ENCODE measurements at regions not wholly inside any gene's neighbourhood (a gene's known extent, or its start where the extent isn't known, plus 50 kb on each side); places are given as distances from the start of the nearest gene placed in this dataset.

DNA sequence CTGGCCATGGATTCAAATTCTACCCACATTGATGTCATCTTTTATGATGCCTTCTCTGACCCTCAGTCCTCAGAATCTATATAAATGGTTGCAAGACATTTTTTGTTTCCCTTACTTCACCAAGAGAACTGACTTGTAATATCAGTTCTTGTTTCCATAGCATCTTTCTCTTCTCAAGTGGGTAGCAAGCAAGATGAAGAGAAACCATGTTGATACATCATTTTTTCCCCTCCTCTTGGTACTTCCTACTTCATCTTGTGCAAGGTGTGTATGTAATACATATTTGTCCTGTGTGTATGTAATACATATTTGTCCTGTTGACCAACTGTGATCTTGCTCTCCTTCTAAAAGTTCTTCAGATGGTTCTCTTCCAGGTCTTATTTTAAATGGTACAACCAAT is 348.6 kb downstream of the PTEN start:
- TF ChIP-seq YY1 (IDR thresholded peaks at IDR 0.05; ENCODE audit: low read depth) (no peak), TAF1 (IDR thresholded peaks at IDR 0.05; ENCODE audit: low read depth) (no peak), FOXM1 (IDR thresholded peaks at IDR 0.05; ENCODE audit: borderline replicate concordance, low read depth) (no peak), TEAD4 (IDR thresholded peaks at IDR 0.05) (no peak), CEBPB (IDR thresholded peaks at IDR 0.05) (no peak), EP300 (IDR thresholded peaks at IDR 0.05; ENCODE audit: borderline replicate concordance) (no peak), EGR1 (IDR thresholded peaks at IDR 0.05) (no peak), RAD21 (IDR thresholded peaks at IDR 0.05; ENCODE audit: low read depth) (no peak), NFIC (IDR thresholded peaks at IDR 0.05) (no peak)
- TF ChIP-seq, protein P1, sequence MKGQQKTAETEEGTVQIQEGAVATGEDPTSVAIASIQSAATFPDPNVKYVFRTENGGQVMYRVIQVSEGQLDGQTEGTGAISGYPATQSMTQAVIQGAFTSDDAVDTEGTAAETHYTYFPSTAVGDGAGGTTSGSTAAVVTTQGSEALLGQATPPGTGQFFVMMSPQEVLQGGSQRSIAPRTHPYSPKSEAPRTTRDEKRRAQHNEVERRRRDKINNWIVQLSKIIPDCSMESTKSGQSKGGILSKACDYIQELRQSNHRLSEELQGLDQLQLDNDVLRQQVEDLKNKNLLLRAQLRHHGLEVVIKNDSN (IDR thresholded peaks at IDR 0.05): no peak
- TF ChIP-seq, protein P2, sequence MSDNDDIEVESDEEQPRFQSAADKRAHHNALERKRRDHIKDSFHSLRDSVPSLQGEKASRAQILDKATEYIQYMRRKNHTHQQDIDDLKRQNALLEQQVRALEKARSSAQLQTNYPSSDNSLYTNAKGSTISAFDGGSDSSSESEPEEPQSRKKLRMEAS (IDR thresholded peaks at IDR 0.05): no peak

DNA sequence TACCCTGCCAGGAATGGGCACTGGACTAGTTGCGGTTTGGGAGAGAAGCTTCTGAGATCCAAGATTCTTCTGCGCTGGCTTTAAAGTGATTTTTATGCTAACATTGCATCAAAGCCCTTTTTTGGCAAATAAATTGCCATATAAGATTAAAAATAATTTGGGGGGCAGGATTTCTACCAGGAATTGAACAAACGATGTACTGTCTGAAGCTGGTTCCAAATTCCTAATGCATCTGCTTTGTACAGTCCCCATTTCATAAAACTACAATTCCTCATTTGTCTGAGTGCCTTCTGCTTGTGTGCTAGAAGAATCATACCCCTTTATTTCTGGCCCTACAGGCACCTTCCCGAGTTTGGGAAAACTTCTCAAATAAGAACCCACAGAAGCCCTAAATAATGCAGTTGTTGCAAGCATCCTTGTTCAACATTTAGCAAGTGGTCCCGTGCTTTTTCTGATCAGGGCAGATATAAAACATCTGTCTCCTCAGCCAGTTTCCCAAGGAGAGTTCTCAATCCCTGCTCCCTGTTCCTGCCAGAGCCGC is 349.7 kb downstream of the PTEN start:
- TF ChIP-seq NFIC (IDR thresholded peaks at IDR 0.05) (no peak), TEAD4 (IDR thresholded peaks at IDR 0.05) (no peak), EP300 (IDR thresholded peaks at IDR 0.05; ENCODE audit: borderline replicate concordance) (no peak), FOXM1 (IDR thresholded peaks at IDR 0.05; ENCODE audit: borderline replicate concordance, low read depth) (no peak), CREB1 (IDR thresholded peaks at IDR 0.05; ENCODE audit: low read depth) (no peak), YY1 (IDR thresholded peaks at IDR 0.05; ENCODE audit: low read depth) (no peak), TAF1 (IDR thresholded peaks at IDR 0.05; ENCODE audit: low read depth) (no peak), CEBPB (IDR thresholded peaks at IDR 0.05) (no peak)
- TF ChIP-seq, protein P2 (IDR thresholded peaks at IDR 0.05): no peak
- TF ChIP-seq, protein P3, sequence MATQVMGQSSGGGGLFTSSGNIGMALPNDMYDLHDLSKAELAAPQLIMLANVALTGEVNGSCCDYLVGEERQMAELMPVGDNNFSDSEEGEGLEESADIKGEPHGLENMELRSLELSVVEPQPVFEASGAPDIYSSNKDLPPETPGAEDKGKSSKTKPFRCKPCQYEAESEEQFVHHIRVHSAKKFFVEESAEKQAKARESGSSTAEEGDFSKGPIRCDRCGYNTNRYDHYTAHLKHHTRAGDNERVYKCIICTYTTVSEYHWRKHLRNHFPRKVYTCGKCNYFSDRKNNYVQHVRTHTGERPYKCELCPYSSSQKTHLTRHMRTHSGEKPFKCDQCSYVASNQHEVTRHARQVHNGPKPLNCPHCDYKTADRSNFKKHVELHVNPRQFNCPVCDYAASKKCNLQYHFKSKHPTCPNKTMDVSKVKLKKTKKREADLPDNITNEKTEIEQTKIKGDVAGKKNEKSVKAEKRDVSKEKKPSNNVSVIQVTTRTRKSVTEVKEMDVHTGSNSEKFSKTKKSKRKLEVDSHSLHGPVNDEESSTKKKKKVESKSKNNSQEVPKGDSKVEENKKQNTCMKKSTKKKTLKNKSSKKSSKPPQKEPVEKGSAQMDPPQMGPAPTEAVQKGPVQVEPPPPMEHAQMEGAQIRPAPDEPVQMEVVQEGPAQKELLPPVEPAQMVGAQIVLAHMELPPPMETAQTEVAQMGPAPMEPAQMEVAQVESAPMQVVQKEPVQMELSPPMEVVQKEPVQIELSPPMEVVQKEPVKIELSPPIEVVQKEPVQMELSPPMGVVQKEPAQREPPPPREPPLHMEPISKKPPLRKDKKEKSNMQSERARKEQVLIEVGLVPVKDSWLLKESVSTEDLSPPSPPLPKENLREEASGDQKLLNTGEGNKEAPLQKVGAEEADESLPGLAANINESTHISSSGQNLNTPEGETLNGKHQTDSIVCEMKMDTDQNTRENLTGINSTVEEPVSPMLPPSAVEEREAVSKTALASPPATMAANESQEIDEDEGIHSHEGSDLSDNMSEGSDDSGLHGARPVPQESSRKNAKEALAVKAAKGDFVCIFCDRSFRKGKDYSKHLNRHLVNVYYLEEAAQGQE (IDR thresholded peaks at IDR 0.05; ENCODE audit: low read depth): no peak

DNA sequence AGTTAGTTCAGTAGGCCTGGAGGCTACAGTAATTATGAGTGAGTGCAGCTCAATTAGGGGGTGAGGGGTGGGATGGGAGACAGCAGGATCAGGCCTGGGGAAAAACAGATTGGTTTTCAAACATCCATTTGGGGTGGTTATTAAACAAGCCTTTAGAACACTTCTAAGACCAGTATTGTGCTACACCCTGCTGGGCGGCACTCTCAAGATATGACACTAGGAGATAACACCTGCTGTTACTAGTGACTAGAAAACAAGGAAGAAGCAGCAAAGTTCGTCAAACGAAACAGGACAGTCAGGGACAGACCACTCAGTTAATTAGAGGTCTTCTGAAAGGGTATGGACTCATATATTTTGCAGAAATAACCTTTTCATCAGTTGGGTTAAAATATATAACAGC is 353.6 kb downstream of the PTEN start:
- TF ChIP-seq TAF1 (IDR thresholded peaks at IDR 0.05; ENCODE audit: low read depth) (no peak), CREB1 (IDR thresholded peaks at IDR 0.05; ENCODE audit: low read depth) (no peak), NFIC (IDR thresholded peaks at IDR 0.05) (no peak), YY1 (IDR thresholded peaks at IDR 0.05; ENCODE audit: low read depth) (no peak), RAD21 (IDR thresholded peaks at IDR 0.05; ENCODE audit: low read depth) (no peak), EGR1 (IDR thresholded peaks at IDR 0.05) (no peak), FOXM1 (IDR thresholded peaks at IDR 0.05; ENCODE audit: borderline replicate concordance, low read depth) (no peak), ZBTB7A (IDR thresholded peaks at IDR 0.05; ENCODE audit: low read depth) (no peak), EP300 (IDR thresholded peaks at IDR 0.05; ENCODE audit: borderline replicate concordance) (no peak), CEBPB (IDR thresholded peaks at IDR 0.05) (no peak), TCF12 (IDR thresholded peaks at IDR 0.05; ENCODE audit: low read depth) (no peak), TEAD4 (IDR thresholded peaks at IDR 0.05) (no peak)
- TF ChIP-seq, protein P2 (IDR thresholded peaks at IDR 0.05): no peak
- TF ChIP-seq, protein P3 (IDR thresholded peaks at IDR 0.05; ENCODE audit: low read depth): no peak
- TF ChIP-seq, protein P1 (IDR thresholded peaks at IDR 0.05): no peak

DNA sequence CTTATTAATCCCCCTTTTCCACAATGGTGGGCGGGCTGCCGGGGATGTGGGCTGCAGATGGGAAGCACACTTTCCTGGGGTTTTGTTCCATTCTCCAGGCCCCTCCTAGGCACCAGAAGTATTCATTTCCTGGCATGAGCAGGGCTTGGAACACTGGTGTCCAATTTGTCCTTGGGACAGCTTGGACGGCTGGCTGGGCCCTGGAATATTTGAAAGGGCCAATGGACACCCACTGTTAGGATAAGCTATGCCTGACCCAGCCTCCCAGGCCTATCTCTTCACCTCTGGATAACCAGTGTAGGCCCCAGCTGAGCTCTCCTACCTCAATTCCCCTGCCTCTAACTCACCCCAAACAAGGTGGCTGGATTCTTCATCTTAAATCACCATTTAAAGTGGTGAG is 354.9 kb downstream of the PTEN start:
- TF ChIP-seq, protein P3 (IDR thresholded peaks at IDR 0.05; ENCODE audit: low read depth): no peak
- TF ChIP-seq FOXM1 (IDR thresholded peaks at IDR 0.05; ENCODE audit: borderline replicate concordance, low read depth) (no peak), CEBPB (IDR thresholded peaks at IDR 0.05) (no peak), EP300 (IDR thresholded peaks at IDR 0.05; ENCODE audit: borderline replicate concordance) (no peak)

All from Ishikawa (cell line).